ENCODE measurements at regions not wholly inside any gene's neighbourhood (a gene's known extent, or its start where the extent isn't known, plus 50 kb on each side); places are given as distances from the start of the nearest gene placed in this dataset.

GRCh38 chr3:159127021-159127392, 325.2 kb downstream of the MFSD1 start:
- TF ChIP-seq CTCF (conservative IDR thresholded peaks at IDR 0.05 in 1 of 2, IDR thresholded peaks at IDR 0.05 in 1 of 2; ENCODE audit: low read depth in 1 of 2, low read length in 2 of 2) (no peak), EZH2 (IDR thresholded peaks at IDR 0.05; ENCODE audit: low read length, missing control alignments) (no peak)
- Histone ChIP-seq H3K4me1 (ENCODE audit: control insufficient read depth, extremely low read depth, insufficient read depth, low read length) (peaks cover 2% of the 10 kb centered on the region), H3K4me3 (replicated peaks in 1 of 4; ENCODE audit: control extremely low read depth in 1 of 4, insufficient read depth in 1 of 4, low read depth in 3 of 4, low read length in 4 of 4) (no peak overlapping the region), H3K4me2 (ENCODE audit: extremely low read depth, insufficient read depth, low read length) (no peak overlapping the region), H3K9me3 (ENCODE audit: control insufficient read depth, insufficient read depth, low read depth, low read length) (no peaks in the 10 kb centered on the region), H3K27ac (ENCODE audit: insufficient read depth, low read length) (no peak overlapping the region), H3K36me3 (ENCODE audit: control insufficient read depth, insufficient read depth, low read length) (no peaks in the 10 kb centered on the region), H3K27me3 (ENCODE audit: control insufficient read depth, insufficient read depth, low read length) (no peaks in the 10 kb centered on the region), H3K9ac (ENCODE audit: insufficient read depth, low read length) (no peak overlapping the region), H2AFZ (ENCODE audit: low read length) (no peak overlapping the region), H3K79me2 (ENCODE audit: control insufficient read depth, insufficient read depth, low read length) (no peaks in the 10 kb centered on the region), H4K20me1 (ENCODE audit: control insufficient read depth, extremely low read depth, insufficient read depth, low read length) (no peaks in the 10 kb centered on the region)
- DNase-seq (ENCODE audit: low read depth in 2 of 2) = no peak

- peak overlapping the region; percentile 24 for H2AFZ ChIP-seq (ENCODE audit: low read length)
- peaks cover 2% of the 10 kb centered on the region for H3K4me1 ChIP-seq (ENCODE audit: control insufficient read depth, extremely low read depth, insufficient read depth, low read length)
- H3K4me3 ChIP-seq (replicated peaks in 1 of 4; ENCODE audit: control extremely low read depth in 1 of 4, insufficient read depth in 1 of 4, low read depth in 3 of 4, low read length in 4 of 4) = no peak overlapping the region
- H3K79me2 ChIP-seq (ENCODE audit: control insufficient read depth, insufficient read depth, low read length) = no peaks in the 10 kb centered on the region
- TF ChIP-seq CTCF (conservative IDR thresholded peaks at IDR 0.05 in 1 of 2, IDR thresholded peaks at IDR 0.05 in 1 of 2; ENCODE audit: low read depth in 1 of 2, low read length in 2 of 2) (no peak), EZH2 (IDR thresholded peaks at IDR 0.05; ENCODE audit: low read length, missing control alignments) (no peak)
- H4K20me1 ChIP-seq (ENCODE audit: control insufficient read depth, extremely low read depth, insufficient read depth, low read length) = no peaks in the 10 kb centered on the region
- no peak overlapping the region for H3K9ac ChIP-seq (ENCODE audit: insufficient read depth, low read length)
- H3K27ac ChIP-seq (ENCODE audit: insufficient read depth, low read length) = no peak overlapping the region
- H3K36me3 ChIP-seq (ENCODE audit: control insufficient read depth, insufficient read depth, low read length) = no peaks in the 10 kb centered on the region
- no peaks in the 10 kb centered on the region for H3K27me3 ChIP-seq (ENCODE audit: control insufficient read depth, insufficient read depth, low read length)
- no peaks in the 10 kb centered on the region for H3K9me3 ChIP-seq (ENCODE audit: control insufficient read depth, insufficient read depth, low read depth, low read length)
- DNase-seq (ENCODE audit: low read depth in 2 of 2) = peak in 1 of 2 donors; percentile 63
- no peak overlapping the region for H3K4me2 ChIP-seq (ENCODE audit: extremely low read depth, insufficient read depth, low read length)
These were observed 326.8 kb downstream of the MFSD1 start for GRCh38 chr3:159128628-159129027.

- Histone ChIP-seq H3K27me3 (ENCODE audit: control insufficient read depth, insufficient read depth, low read length) (no peaks in the 10 kb centered on the region), H3K9me3 (ENCODE audit: control insufficient read depth, insufficient read depth, low read depth, low read length) (no peaks in the 10 kb centered on the region), H3K9ac (ENCODE audit: insufficient read depth, low read length) (no peak overlapping the region), H4K20me1 (ENCODE audit: control insufficient read depth, extremely low read depth, insufficient read depth, low read length) (no peaks in the 10 kb centered on the region), H3K79me2 (ENCODE audit: control insufficient read depth, insufficient read depth, low read length) (no peaks in the 10 kb centered on the region), H3K36me3 (ENCODE audit: control insufficient read depth, insufficient read depth, low read length) (no peaks in the 10 kb centered on the region), H3K4me2 (ENCODE audit: extremely low read depth, insufficient read depth, low read length) (no peak overlapping the region), H3K27ac (ENCODE audit: insufficient read depth, low read length) (no peak overlapping the region), H3K4me1 (ENCODE audit: control insufficient read depth, extremely low read depth, insufficient read depth, low read length) (peaks cover 2% of the 10 kb centered on the region), H3K4me3 (replicated peaks in 1 of 4; ENCODE audit: control extremely low read depth in 1 of 4, insufficient read depth in 1 of 4, low read depth in 3 of 4, low read length in 4 of 4) (no peak overlapping the region), H2AFZ (ENCODE audit: low read length) (no peak overlapping the region)
- peak in 1 of 2 donors; percentile 5 for DNase-seq (ENCODE audit: low read depth in 2 of 2)
- TF ChIP-seq EZH2 (IDR thresholded peaks at IDR 0.05; ENCODE audit: low read length, missing control alignments) (no peak), CTCF (conservative IDR thresholded peaks at IDR 0.05 in 1 of 2, IDR thresholded peaks at IDR 0.05 in 1 of 2; ENCODE audit: low read depth in 1 of 2, low read length in 2 of 2) (peak in 1 of 2 donors; percentile 13)
These were observed 328.3 kb downstream of the MFSD1 start for GRCh38 chr3:159130108-159130507.
